GM18508 (cell line): ENCODE measurements at regions not wholly inside any gene's neighbourhood (a gene's known extent, or its start where the extent isn't known, plus 50 kb on each side); places are given as distances from the start of the nearest gene placed in this dataset.
"Not testable (repeated sequence)": the region's sequence is repeated elsewhere in the genome, so short reads cannot be mapped to it uniquely, and the experiment has no call there.

Source experiments
- ATAC-seq: cut with Tn5 transposase; IDR thresholded peaks from one replicate; pipeline ENCODE4 v1.9.1; 2021; ENCODE audit warnings: moderate number of reproducible peaks; ENCODE audit not compliant: insufficient read depth, unreplicated experiment

- ATAC-seq, result not testable (repeated sequence)
These were observed 295.7 kb downstream of the GOLGA6L6 start for GRCh38 chr15:20245856-20246255.

- not testable (repeated sequence) for ATAC-seq
These were observed 296.8 kb downstream of the GOLGA6L6 start for GRCh38 chr15:20244792-20245191.

DNA sequence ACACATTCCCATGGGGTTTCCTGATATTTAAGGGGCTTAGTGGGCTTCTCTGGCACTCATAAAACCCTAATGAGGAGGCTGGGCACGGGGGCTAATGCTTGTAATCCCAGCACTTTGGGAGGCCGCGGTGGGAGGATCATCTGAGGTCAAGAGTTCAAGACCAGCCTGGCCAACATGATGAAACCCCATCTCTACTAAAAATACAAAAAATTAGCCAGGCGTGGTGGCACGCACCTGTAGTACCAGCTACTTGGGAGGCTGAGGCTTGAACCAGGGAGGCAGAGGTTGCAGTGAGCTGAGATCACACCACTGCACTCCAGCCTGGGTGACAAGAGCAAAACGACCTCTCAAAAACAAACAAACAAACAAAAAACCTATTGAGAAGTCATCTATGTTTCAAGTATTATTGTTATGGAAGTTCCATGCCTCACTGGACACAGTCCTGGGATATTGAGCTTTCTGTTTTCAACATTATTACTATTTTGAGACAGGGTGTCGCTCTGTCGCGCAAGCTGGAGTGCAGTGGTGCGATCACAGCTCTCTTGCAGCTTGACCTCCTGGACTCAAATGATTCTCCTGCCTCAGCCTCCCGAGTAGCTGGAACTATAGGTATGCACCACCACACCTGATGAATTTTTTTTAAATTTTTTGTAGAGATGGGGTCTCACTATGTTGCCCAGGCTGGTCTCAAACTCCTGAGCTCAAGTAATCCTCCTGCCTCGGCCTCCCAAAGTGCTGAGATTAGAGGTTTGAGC is 297.9 kb downstream of the GOLGA6L6 start:
- ATAC-seq, result not testable (repeated sequence)

DNA sequence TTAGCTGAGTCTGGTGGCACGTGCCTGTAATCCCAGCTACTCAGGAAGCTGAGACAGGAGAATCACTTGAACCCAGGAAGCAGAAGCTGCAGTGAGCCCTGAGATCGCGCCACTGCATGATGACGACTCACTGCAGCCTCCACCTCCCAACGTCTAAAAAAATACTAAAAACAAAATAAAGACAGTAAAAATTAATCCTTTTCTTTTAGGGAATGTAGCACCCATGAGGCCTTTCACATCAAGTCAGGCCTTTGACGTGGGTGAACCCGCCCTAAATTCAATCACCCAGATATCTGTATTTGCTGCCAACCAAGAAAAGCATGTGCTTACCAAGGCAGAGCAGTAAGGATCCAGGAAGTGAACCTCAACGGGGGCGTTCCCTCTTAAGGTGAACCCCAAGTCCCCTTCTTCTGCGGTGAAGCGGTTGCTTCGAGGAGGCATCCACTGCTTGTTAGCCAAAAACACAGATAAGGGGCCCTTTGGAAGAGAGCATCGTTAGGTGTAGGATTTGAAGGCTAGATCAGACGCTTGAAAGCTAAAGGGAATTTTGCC is 301.2 kb downstream of the GOLGA6L6 start:
- not testable (repeated sequence) for ATAC-seq

GRCh38 chr15:20239186-20239585 is 302.4 kb downstream of the GOLGA6L6 start:
- ATAC-seq, result not testable (repeated sequence)

- not testable (repeated sequence) for ATAC-seq
These were observed 304.2 kb downstream of the GOLGA6L6 start for GRCh38 chr15:20237256-20238020.

DNA sequence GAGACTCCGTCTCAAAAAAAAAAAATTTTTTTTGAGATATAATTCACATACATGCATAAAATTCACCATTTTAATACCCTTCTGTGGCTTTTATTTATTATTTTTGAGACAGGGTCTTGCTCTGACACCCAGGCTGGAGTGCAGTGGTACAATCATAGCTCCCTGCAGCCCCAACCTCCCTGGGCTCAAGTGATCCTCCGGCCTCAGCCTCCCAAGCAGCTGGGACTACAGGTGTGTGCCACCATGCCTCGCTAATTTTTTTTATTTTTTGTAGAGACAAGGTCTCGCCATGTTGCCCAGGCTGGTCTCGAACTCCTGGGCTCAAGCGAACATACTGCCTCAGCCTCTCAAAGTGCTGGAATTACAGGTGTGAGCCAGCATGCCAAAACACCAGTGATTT is 305.9 kb downstream of the GOLGA6L6 start:
- ATAC-seq, result not testable (repeated sequence)

- ATAC-seq, result not testable (repeated sequence)
These were observed 307.5 kb downstream of the GOLGA6L6 start for GRCh38 chr15:20234006-20234540.

GRCh38 chr15:20232457-20232856 is 309.1 kb downstream of the GOLGA6L6 start:
- ATAC-seq, result not testable (repeated sequence)

DNA sequence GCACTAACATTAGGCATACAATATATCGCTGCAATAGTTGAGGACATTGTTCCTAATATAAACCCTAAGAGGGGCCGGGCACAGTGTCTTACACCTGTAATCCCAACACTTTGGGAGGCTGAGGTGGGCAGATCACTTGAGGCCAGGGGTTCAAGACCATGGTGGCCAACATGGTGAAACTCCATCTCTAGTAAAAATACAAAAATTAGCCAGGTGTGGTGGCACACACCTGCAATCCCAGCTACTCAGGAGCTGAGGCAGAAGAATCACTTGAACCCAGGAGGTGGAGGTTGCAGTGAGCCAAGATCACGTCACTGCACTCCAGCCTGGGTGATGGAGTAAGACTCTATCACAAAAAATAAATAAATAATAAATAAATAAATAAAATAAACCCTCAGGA is 310.9 kb downstream of the GOLGA6L6 start:
- not testable (repeated sequence) for ATAC-seq

DNA sequence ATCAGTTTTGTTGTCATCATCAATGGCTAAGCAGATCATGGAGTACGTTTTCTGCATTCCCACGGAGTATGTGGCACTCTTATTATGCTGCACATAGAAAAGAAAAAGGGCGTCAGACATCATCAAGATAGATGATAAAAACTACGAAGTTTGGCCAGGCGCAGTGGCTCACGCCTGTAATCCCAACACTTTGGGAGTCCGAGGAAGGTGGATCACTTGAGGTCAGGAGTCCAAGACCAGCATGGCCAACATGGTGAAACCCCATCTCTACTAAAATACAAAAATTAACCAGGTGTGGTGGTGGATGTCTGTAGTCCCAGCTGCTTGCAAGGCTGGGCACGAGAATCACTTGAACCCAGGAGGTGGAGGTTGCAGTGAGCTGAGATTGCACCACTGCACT is 312.8 kb downstream of the GOLGA6L6 start:
- not testable (repeated sequence) for ATAC-seq

GRCh38 chr15:20227119-20227853 is 314.3 kb downstream of the GOLGA6L6 start:
- not testable (repeated sequence) for ATAC-seq

- ATAC-seq, result not testable (repeated sequence)
These were observed 315.1 kb downstream of the GOLGA6L6 start for GRCh38 chr15:20226531-20226930.

GRCh38 chr15:20221063-20221462 is 320.5 kb downstream of the GOLGA6L6 start:
- not testable (repeated sequence) for ATAC-seq

GRCh38 chr15:20219171-20219570 is 322.4 kb downstream of the GOLGA6L6 start:
- not testable (repeated sequence) for ATAC-seq

DNA sequence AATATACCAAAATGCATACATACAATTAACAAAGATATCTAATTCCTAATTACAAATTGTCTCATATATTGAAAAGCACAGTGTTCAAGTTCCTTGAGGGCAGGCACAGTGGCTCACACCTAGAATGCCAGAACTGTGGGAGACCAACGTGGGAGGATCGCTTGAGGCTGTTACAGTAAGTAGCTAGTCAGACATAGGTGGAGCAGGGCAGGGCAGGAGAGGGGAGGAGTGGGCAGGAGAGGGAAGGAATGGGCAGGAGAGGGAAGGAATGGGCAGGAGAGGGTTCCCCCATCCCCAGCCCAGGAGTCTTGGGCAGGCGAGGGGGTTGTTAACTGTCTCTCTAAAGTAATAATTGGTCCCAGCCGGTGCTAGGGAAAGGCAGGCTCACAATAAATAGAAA is 325.9 kb downstream of the GOLGA6L6 start:
- not testable (repeated sequence) for ATAC-seq

DNA sequence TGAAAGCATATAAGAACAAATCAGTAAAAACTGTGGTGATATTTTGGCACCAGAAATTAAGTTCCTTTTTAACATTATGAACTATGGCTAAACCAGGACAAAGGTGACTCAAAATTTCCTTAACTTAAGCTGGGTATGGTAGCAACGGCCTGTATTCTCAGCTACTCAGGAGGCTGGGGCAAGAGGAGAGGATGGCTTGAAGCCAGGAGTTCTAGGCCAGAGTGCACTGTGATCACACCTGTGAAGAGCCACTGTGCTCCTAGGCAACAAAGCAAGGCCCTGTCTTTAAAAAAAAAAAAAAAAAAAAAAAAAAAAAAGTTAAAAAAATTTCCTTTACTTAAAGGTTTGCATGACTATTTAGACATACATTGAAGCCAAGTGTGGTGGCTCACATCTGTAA is 327.5 kb downstream of the GOLGA6L6 start:
- not testable (repeated sequence) for ATAC-seq

DNA sequence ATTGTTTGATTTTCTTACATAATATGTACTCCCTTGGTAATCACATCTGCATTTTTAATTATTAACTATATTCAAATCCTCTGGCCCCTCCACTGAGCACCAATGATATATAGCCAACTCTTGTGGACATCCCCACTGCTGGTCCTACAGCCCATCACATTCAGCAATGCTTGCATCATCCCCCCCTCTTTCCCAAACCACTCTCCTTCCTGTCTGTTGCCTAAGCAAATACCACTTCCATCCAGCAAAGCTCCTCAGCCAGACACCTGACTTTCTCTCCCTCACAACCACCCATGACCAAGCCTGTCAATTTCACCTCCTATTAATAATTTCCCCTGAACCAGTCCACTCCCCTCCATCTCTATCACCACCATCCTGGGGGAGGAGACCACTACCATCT is 330.1 kb downstream of the GOLGA6L6 start:
- not testable (repeated sequence) for ATAC-seq

GRCh38 chr15:20209973-20210372 is 331.6 kb downstream of the GOLGA6L6 start:
- not testable (repeated sequence) for ATAC-seq

GRCh38 chr15:20207607-20208006 is 334.0 kb downstream of the GOLGA6L6 start:
- ATAC-seq, result not testable (repeated sequence)
